ENCODE measurements at regions not wholly inside any gene's neighbourhood (a gene's known extent, or its start where the extent isn't known, plus 50 kb on each side); places are given as distances from the start of the nearest gene placed in this dataset.

- Histone ChIP-seq H3K9me3 (ENCODE audit: insufficient read depth, low read depth) (no peaks in the 10 kb centered on the region), H3K4me1 (replicated peaks; ENCODE audit: insufficient read depth) (no peaks in the 10 kb centered on the region), H3F3A (ENCODE audit: insufficient read depth, low read depth) (no peaks in the 10 kb centered on the region), H3K27me3 (ENCODE audit: insufficient read depth, low read depth) (no peaks in the 10 kb centered on the region), H3K27ac (no peak overlapping the region), H2AFZ (no peak overlapping the region), H3K79me2 (ENCODE audit: low read depth) (no peaks in the 10 kb centered on the region), H3K4me2 (no peak overlapping the region), H3K9me2 (ENCODE audit: insufficient read depth) (0 out of 2 replicates have a peak, but pooled peaks cover 3% of the 10 kb centered on the region), H3K4me3 (no peak overlapping the region), H3K36me3 (ENCODE audit: low read depth) (no peaks in the 10 kb centered on the region), H4K20me1 (ENCODE audit: insufficient read depth) (no peaks in the 10 kb centered on the region)
- BruUV-seq (replicated peaks), result no TSS peak
- ChIA-PET CTCF (no interaction called here), POLR2A (ENCODE audit: unreplicated experiment) (no interaction called here)
- no peak for DNase-seq
- no peak for TF ChIP-seq EZH2 (IDR thresholded peaks at IDR 0.05; ENCODE audit: low read depth)
- TF ChIP-seq CTCF (conservative IDR thresholded peaks at IDR 0.05), result no peak
- intact Hi-C loops (cut with micrococcal nuclease; ENCODE audit: unreplicated experiment), result no loop called here
Measured at GRCh38 chr4:141416219-141416618, 195.5 kb downstream of the ZNF330 start.

- 0 out of 2 replicates have a peak, but pooled peaks cover 3% of the 10 kb centered on the region for H3K9me2 ChIP-seq (ENCODE audit: insufficient read depth)
- intact Hi-C loops (cut with micrococcal nuclease; ENCODE audit: unreplicated experiment), result no loop called here
- no peaks in the 10 kb centered on the region for H4K20me1 ChIP-seq (ENCODE audit: insufficient read depth)
- no peak overlapping the region for H3K27ac ChIP-seq
- no peak for DNase-seq
- no peaks in the 10 kb centered on the region for H3K27me3 ChIP-seq (ENCODE audit: insufficient read depth, low read depth)
- H3K4me1 ChIP-seq (replicated peaks; ENCODE audit: insufficient read depth), result no peaks in the 10 kb centered on the region
- no peak overlapping the region for H3K4me3 ChIP-seq
- ChIA-PET CTCF (no interaction called here), POLR2A (ENCODE audit: unreplicated experiment) (no interaction called here)
- H3K4me2 ChIP-seq, result no peak overlapping the region
- no peak overlapping the region for H2AFZ ChIP-seq
- H3F3A ChIP-seq (ENCODE audit: insufficient read depth, low read depth), result no peaks in the 10 kb centered on the region
- H3K79me2 ChIP-seq (ENCODE audit: low read depth), result no peaks in the 10 kb centered on the region
- H3K36me3 ChIP-seq (ENCODE audit: low read depth), result no peaks in the 10 kb centered on the region
- TF ChIP-seq EZH2 (IDR thresholded peaks at IDR 0.05; ENCODE audit: low read depth), result no peak
- TF ChIP-seq CTCF (conservative IDR thresholded peaks at IDR 0.05), result no peak
- no TSS peak for BruUV-seq (replicated peaks)
- no peaks in the 10 kb centered on the region for H3K9me3 ChIP-seq (ENCODE audit: insufficient read depth, low read depth)
Measured at GRCh38 chr4:141416677-141417363, 196.1 kb downstream of the ZNF330 start.

DNA sequence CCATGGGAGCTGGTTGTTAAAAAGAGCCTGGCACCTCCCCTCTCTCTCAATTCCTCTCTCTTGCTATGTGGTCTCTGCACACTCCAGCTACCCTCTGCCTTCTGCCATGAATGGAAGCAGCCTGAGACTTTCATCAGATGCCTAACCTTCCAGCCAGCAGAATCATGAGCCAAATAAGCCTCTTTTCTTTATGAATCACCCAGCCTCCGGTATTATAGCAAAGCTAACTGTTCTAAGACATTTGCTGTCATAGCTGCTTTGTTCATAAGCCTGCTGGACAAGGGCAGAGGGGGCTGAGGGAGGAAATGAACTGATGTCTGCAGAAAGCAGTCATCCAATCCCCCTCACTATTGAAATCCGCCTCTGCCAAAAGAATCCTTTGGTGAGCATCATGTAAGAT, 196.7 kb downstream of the ZNF330 start:
- H3K27ac ChIP-seq, result no peak overlapping the region
- intact Hi-C loops (cut with micrococcal nuclease; ENCODE audit: unreplicated experiment), result no loop called here
- no peaks in the 10 kb centered on the region for H3K27me3 ChIP-seq (ENCODE audit: insufficient read depth, low read depth)
- no peaks in the 10 kb centered on the region for H3K9me3 ChIP-seq (ENCODE audit: insufficient read depth, low read depth)
- CTCF ChIA-PET, result no interaction called here
- TF ChIP-seq CTCF (conservative IDR thresholded peaks at IDR 0.05), result no peak
- TF ChIP-seq EZH2 (IDR thresholded peaks at IDR 0.05; ENCODE audit: low read depth), result no peak
- no peak overlapping the region for H3K4me2 ChIP-seq
- no peak for DNase-seq
- H3F3A ChIP-seq (ENCODE audit: insufficient read depth, low read depth), result no peaks in the 10 kb centered on the region
- no peaks in the 10 kb centered on the region for H3K79me2 ChIP-seq (ENCODE audit: low read depth)
- BruUV-seq (replicated peaks), result no TSS peak
- H2AFZ ChIP-seq, result no peak overlapping the region
- H4K20me1 ChIP-seq (ENCODE audit: insufficient read depth), result no peaks in the 10 kb centered on the region
- POLR2A ChIA-PET (ENCODE audit: unreplicated experiment), result no interaction called here
- H3K9me2 ChIP-seq (ENCODE audit: insufficient read depth), result 0 out of 2 replicates have a peak, but pooled peaks cover 3% of the 10 kb centered on the region
- no peaks in the 10 kb centered on the region for H3K4me1 ChIP-seq (replicated peaks; ENCODE audit: insufficient read depth)
- H3K36me3 ChIP-seq (ENCODE audit: low read depth), result no peaks in the 10 kb centered on the region
- H3K4me3 ChIP-seq, result no peak overlapping the region
